ENCODE measurements at regions not wholly inside any gene's neighbourhood (a gene's known extent, or its start where the extent isn't known, plus 50 kb on each side); places are given as distances from the start of the nearest gene placed in this dataset.
A peak's percentile ranks its signal among the peaks of the same experiment; 100 is the strongest.

GRCh38 chr14:59013672-59014298 lies 174.7 kb upstream of the DAAM1 start:
- no peak for TF ChIP-seq CTCF (IDR thresholded peaks at IDR 0.05; ENCODE audit: low read depth, low read length, missing control alignments)
- no peak for DNase-seq (ENCODE audit: low read depth)
- H3K4me3 ChIP-seq (ENCODE audit: low read depth, low read length), result no peak overlapping the region

DNA sequence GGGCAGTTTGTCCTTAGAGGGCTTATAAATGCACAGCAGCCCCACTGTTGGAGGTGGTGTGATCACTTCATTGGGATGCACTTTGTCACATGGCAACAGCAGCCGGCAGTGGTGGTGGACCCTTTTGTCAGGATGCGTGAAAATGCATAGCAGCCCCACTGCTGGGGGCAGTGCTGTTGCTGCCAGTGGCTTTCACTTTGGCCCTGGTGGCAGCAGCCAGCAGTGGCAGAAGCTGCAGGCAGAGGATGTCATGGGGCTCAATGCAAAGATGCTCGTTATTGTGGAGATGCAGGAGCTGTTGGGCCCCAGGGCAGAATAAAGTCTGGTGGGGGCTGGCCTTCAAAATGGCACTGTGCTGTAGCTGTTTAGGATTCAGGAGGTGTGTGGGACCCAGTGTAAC lies 173.0 kb upstream of the DAAM1 start:
- no peak for TF ChIP-seq CTCF (IDR thresholded peaks at IDR 0.05; ENCODE audit: low read depth, low read length, missing control alignments)
- no peak overlapping the region for H3K4me3 ChIP-seq (ENCODE audit: low read depth, low read length)
- DNase-seq (ENCODE audit: low read depth), result no peak

GRCh38 chr14:59017285-59017965 lies 171.0 kb upstream of the DAAM1 start:
- no peak overlapping the region for H3K4me3 ChIP-seq (ENCODE audit: low read depth, low read length)
- DNase-seq (ENCODE audit: low read depth), result no peak
- no peak for TF ChIP-seq CTCF (IDR thresholded peaks at IDR 0.05; ENCODE audit: low read depth, low read length, missing control alignments)

DNA sequence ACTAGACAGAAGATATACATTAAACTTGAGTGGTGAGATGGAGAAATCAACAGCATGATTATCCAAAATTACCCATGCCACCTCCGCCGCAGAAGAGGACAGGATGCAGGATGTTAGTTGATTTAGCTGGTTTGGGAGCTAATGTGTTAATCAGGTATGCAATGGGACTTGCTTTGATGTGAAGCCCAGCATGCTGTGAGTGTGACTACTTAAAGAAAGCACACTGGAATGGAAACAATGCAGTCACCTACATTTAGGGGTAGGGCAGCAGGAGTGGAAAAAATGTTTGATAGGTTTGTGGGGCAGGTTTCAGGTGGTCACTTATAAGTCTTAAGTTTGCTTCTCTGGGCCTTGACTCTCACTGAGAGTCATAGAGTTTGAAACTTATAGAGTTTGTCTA lies 170.0 kb upstream of the DAAM1 start:
- no peak for DNase-seq (ENCODE audit: low read depth)
- TF ChIP-seq CTCF (IDR thresholded peaks at IDR 0.05; ENCODE audit: low read depth, low read length, missing control alignments), result no peak
- no peak overlapping the region for H3K4me3 ChIP-seq (ENCODE audit: low read depth, low read length)

- TF ChIP-seq CTCF (IDR thresholded peaks at IDR 0.05; ENCODE audit: low read depth, low read length, missing control alignments), result peak; percentile 52
- no peak overlapping the region for H3K4me3 ChIP-seq (ENCODE audit: low read depth, low read length)
- DNase-seq (ENCODE audit: low read depth), result no peak
Measured at GRCh38 chr14:59018978-59019377, 169.5 kb upstream of the DAAM1 start.

DNA sequence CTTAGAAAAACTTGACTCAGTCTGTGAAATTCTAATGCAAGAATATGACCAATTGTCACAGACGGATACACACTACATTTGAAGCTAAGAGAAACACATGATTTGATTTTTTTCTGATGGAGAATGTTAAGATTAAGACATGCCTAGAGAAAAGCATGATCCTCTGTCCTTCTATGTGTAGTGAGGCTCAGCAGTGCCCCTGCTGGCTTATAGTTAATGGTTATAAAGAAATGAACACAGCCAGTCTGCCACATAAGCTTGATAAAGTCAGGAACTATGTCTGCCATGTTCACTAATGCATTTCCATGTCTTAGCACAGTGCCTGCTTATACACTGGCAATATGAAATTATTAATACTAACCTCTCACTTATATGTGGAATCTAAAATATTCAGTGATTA lies 168.1 kb upstream of the DAAM1 start:
- DNase-seq (ENCODE audit: low read depth), result no peak

More for the DNA sequence above, 168.1 kb upstream of the DAAM1 start:
- TF ChIP-seq CTCF (IDR thresholded peaks at IDR 0.05; ENCODE audit: low read depth, low read length, missing control alignments), result peak; percentile 55
- H3K4me3 ChIP-seq (ENCODE audit: low read depth, low read length), result no peak overlapping the region
